NCI-H446 (cell line): ENCODE measurements at regions not wholly inside any gene's neighbourhood (a gene's known extent, or its start where the extent isn't known, plus 50 kb on each side); places are given as distances from the start of the nearest gene placed in this dataset.
A peak's percentile ranks its signal among the peaks of the same experiment; 100 is the strongest.
"Not testable (repeated sequence)": the region's sequence is repeated elsewhere in the genome, so short reads cannot be mapped to it uniquely, and the experiment has no call there.

ENCODE experiments used
- DNase-seq, 2 experiments: peaks; one replicate each; lab custom pipeline; 2025; lab: John Stamatoyannopoulos, UW

DNA sequence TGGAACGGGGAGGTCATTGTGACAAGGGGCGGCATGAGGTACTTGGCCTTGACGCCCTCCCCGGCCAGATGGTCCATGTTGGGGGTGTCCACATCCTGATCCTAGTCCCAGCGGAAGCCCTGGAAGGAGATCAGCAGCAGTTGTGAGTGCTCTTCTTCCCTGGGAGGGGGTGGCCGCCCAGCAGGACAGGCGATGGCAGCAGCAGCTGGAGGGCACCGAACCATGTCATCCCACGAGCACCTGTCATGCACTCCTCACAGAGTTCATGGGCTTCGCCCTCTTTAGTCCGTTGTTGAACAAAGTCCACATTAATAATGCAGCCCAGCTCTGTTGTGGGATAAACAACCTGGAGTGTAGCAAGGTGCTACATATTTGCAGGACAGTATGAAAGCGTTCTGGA is 130.7 kb downstream of the UNC93B1 start:
- not testable (repeated sequence) for DNase-seq

DNA sequence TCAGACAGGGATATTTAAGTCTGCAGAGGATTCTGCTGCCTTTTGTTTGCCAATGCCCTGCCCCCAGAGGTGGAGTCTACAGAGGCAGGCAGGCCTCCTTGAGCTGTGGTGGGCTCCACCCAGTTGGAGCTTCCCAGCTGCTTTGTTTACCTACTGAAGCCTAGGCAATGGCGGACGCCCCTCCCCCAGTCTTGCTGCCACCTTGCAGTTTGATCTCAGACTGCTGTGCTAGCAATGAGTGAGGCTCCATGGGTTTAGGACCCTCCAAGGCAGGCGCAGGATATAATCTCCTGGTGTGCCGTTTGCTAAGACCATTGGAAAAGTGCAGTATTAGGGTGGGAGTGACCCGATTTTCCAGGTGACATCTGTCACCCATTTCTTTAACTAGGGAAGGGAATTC is 132.7 kb downstream of the UNC93B1 start:
- not testable (repeated sequence) for DNase-seq

DNA sequence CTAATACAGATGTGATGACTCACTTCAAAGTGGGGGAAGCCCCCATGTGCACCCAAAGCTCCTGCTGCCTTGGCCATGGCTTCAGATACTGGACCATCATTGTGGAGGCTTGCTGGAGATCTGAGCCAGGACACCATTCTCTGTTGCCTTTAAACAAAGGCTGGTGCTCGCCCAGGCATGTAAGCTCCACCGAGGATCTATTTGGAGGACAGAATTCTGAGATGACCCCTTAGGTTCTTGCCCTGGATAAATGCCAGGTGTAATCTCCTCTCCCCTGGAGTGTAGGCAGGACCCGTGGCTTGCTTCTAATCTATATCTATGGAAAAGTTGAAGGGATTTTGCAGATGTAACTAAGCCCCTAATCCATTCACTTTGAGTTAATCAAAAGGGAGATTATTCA is 141.0 kb downstream of the UNC93B1 start:
- not testable (repeated sequence) for DNase-seq

DNA sequence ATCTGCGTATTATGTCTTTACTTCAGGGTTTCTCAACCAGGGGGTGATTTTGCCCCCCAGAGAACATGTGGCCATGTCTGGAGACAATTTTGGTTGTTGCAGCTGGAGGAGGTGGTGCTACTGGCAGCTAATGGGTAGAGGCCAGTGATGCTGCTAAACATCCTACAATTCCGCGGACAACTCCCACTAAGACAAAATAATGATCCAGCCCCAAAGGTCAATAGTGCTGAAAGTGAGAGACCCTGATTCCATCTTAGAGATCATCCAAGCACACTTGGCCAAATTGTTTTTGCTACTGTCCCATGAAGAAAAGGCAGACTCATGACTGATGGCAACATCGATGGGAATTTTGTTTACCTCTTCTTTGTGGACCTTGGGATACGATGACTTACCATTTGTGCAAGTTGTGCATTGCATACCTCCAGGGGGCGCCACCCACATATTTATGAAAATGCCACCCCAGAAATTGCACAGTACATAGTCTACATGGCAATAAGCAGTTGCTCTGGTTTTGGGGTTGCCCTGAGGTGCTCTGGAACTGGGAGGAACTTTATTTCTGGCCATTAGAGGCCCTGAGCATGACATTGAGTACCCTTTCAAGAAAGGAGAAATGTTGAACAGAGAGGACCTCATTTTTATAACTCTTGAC is 144.3 kb downstream of the UNC93B1 start:
- DNase-seq = not testable (repeated sequence)

DNA sequence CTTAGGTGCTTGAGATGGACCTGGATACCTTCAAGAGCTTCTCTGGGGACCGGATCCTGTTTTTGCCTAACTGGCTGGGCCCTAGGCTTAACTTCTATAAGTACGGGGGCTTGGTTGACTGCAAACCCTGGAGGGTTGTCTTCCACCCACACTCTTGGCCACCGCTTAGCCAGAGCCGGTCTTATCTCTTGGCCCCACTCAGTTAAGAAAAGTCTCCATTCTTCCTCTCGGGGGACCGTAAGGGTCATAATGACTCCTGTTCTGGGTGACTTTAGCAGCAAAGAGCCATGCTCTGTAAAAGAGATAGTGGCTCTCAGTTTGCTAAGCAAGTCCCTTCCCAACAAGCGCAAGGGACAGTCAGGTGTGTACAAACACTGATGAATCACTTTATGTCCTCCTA is 153.2 kb downstream of the UNC93B1 start:
- not testable (repeated sequence) for DNase-seq

DNA sequence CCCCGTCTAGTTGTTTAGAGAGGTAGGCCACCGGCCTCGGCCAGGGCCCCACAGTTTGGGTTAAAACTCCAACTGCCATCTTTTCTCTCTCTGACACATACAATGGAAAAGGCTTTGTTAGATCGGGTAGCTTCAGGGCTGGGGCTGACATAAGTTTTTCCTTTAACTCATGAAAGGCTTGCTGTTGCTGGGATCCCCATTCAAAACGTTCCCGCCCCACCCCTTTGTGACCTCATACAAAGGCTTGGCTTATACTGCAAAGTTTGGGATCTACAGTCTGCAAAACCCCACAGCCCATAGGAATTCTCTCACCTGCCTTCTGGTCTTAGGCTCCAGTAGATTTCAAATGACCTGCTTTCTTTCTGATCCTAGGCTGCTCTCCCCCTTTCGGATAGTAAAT is 154.1 kb downstream of the UNC93B1 start:
- DNase-seq = not testable (repeated sequence)

DNA sequence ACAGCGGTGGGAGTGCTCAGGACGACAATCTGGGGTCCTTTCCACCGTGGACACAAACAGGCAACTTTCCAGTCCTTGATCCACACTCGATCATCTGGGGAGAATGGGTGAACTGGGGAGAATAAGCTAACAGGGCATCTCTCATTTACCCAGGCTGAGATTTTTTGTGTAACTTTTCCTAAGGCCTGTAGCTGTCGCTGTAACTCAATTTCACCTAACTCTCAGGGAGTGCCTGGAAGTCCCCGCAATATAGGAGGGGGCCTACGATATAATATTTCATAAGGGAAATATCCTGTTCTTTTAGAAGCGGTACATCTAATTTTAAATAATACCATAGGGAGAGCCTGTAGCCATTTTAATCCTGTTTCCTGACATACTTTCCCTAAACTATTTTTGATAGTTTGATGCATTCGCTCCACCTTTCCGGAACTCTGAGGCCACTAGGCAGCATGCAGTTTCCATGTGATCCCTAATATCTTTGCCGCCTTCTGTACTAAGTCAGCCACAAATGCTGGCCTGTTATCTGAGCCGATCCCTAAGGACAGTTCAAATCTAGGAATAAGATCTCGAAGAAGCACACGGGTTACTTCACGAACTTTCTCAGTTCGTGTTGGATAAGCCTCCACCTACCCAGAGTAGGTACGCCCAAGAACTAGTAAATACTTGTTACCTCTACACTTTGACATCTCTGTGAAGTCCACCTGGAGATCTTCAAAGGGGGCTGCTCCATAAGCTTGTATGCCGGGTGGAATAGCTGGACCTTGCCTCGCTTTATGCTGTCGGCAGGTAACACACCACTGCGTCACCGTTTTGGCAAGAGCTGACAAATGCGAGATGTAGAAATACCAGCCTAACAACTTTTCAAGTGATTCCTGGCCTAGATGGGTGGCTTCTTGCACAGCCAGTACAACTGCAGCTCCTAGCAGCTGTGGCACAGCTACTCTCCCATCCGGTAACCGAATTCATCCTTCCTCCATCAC is 155.7 kb downstream of the UNC93B1 start:
- DNase-seq = not testable (repeated sequence)

DNA sequence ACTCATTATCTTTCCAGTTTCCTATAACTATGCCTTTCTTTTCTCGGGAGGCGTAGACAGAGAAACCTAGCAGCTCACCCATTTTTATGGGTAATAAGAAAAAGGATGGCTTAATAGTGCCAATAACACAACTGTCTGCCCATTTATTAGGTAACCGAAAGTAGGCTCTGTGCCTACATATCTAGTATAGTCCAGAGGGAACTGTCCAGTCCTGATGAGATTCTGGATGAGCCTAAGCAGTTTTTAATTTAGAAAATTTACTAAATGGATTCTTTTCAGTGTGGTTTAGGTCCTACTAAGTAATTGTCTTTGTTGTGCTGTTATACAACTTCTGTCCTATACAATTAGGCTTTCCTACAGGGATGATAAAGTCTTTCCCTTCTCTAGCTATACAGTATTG is 157.6 kb downstream of the UNC93B1 start:
- DNase-seq = not testable (repeated sequence)

DNA sequence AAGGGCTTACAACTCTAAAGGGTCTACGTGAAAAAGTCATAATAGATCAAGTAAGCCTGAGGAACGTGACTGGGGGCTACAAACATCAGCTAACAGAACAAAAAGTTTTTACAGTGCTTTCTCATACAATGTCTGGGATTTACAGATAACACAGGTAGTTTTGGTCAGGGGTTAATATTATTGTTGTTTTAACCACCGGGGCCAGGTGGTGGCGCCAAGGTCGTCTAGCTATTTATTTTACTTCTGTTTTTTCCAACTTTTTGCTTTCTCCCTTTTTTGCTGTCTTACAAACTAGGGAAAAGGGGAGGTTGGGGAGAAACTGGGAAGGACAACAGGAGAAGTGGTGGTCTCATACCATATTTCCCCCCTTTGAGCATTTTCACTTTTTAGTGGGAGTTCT is 158.6 kb downstream of the UNC93B1 start:
- not testable (repeated sequence) for DNase-seq

DNA sequence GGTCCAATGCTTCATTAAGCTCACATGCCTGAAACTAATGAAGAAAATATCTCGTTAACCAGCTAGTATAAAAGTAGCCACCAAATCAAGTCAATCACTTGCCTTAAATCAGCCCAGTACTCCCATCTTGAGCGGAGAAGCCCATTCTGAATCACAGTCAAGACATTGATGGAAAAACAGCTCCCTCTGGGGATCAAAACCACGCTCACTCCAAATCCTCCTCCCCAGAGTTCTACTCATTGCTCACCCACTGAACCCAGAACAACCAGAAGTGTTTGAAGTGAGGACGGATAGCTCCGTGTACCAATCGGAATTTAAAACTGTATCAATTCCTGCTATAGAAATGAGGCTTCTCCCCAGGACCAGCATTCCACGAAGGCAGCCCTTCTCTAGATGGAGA is 163.3 kb downstream of the UNC93B1 start:
- not testable (repeated sequence) for DNase-seq

DNA sequence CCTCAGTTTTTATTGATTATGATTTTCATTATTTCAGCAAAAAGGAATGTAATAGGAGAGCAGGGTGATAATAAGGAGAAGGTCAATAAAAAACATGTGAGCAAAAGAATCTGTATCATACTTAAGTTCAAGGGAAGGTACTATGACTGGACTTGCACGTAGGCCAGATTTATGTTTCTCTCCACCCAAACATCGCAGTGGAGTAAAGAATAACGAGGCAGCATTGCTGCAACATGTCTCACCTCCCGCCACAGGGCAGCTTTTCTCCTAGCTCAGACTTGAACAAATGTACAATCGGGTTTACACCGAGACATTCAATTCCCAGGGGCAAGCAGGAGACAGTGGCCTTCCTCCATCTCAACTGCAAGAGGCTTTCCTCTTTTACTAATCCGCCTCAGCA is 155.7 kb upstream of the ALDH3B2 start:
- not testable (repeated sequence) for DNase-seq

DNA sequence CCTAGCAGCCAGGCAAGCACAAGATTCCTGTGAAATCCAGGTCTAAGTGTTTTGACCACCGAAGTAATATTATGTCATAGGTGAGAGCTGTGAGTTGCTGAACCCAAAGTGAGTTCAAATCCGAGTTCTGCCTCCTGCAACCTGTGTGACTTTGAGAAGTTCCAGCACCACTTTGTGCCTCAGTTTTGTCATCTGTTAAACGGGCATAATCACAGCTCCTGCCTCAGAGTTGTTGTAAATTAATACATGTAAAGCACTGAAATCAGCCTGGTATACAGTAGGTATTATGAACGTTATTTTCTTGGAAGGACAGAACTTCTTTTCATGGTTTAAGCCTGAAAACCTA is 152.5 kb upstream of the ALDH3B2 start:
- not testable (repeated sequence) for DNase-seq

DNA sequence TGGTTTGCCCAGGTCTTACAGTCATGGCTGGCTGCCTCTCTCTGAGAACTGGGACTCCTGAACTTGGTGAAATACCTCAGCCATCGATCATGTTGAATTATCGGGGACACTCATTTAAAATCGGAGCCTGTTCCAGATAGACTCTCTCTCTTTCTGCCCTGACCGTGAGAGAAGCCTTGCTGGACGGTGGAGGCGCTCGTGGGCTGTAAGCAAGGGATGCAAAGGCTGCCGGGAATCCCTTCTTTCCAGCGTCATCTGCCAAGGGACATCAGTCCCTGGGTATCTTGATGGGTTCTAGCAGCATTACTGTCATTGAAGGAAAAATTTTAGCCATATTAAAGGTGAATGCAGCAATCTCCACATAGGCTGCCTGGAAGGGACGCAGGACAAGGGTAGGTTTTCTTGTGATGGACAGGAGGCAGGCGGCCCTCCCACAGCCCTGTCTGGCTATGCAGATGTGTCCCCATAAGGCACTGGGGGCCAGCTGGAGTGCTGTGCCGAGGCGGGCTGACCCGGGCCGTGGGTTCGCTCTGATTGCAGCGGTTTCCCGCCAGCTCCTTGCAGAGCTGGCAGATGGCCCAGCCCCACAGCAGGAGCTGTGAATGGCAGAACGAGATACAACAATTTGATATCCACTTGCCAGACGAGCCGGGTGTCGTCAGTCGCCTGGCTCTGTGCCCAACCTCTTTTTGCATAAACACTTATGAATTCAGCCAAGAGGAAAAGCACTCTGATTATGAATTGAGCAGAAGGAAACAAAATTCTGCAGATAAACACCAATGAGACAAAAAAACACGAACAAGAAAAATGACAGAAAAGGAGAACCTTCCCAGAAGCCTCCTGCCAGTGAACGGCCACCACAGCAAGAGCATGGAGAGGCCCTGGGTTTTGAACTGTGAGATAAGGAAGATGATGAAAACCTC is 151.9 kb upstream of the ALDH3B2 start:
- peak; percentile 38 to 80 for DNase-seq

DNA sequence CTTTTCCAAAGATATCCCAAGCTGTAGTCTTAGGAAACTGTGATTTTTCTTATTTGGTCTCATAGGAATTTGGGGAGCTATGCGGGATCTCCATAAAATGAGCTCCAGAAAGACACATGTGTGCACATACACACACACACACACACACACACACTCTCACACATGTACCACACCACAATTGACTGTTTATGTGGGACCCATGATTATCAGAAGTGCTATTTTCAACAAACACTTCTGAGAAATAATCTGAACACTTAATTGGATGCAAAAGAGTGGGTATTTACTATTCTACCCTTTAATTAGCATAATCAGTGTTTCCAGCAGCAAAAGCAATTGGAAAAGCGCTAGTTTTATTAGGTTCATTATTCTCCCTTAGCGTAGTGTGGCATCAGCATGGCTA is 150.4 kb upstream of the ALDH3B2 start:
- not testable (repeated sequence) for DNase-seq

DNA sequence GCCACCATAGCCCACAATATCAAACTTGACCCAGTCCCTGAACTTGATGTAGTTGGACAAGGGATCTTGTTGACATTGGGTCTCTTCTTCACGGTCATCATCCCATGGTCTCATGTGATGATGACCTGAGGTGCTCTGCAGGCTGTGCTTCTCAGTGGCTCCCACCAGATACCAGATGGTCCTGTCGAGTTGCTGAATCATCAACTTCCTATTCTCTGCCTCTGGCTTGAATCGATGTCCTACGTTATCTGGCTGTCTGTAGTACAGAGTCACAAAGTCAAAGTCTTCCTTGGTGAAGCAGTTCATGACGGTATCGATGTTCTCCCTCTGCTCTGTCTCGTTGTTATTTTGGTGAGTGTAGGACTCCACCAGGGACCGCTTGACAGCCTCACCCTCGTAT is 145.7 kb upstream of the ALDH3B2 start:
- DNase-seq = no peak

DNA sequence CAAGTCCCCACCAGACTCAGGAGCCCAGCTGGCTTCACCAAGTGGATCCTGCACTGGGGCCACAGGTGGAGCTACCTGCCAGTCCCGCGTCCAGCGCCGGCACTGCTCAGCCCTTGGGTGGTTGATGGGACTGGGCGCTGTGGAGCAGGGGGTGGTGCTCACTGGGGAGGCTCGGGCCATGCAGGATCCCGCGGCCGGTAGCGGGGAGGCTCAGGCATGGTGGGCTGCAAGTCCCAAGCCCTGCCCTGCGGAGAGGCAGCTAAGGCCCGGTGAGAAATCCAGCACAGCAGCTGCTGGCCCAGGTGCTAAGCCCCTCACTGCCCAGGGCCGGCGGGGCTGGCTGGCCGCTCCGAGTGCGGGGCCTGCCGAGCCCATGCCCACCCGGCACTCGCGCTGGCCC is 143.1 kb upstream of the ALDH3B2 start:
- DNase-seq = not testable (repeated sequence)

DNA sequence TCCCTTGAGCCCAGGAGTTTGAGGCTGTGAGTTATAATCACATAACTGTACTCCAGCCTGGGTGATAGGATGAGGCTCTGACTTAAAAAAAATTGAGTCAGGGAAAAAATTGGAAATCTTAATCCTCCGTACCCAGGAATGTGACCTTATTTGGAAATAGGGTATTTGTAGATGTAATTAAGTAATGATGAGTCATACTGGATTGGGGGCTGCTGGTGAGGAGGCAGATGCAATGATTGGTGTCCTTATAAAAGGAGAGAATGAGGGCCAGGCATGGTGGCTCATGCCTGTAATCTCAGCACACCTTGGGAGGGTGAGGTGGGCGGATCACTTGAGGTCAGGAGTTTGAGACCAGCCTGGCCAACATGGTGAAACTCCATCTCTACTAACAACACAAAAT is 134.9 kb upstream of the ALDH3B2 start:
- DNase-seq = not testable (repeated sequence)

DNA sequence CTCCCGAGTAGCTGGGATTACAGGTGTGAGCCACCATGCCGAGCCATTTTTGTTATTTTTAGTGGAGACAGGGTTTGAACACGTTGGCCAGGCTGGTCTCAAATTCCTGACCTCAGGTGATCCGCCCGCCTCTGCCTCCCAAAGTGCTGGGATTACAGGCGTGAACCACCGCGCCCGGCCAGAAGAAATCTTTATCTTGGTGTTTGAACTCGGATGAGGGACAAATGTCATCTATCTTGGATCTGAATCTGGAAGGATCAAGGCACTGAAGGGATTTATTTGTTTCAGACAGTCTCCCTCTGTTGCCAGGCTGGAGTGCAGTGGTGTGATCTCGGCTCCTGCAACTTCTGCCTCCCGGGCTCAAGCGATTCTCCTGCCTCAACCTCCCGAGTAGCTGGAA is 133.5 kb upstream of the ALDH3B2 start:
- DNase-seq = not testable (repeated sequence)

DNA sequence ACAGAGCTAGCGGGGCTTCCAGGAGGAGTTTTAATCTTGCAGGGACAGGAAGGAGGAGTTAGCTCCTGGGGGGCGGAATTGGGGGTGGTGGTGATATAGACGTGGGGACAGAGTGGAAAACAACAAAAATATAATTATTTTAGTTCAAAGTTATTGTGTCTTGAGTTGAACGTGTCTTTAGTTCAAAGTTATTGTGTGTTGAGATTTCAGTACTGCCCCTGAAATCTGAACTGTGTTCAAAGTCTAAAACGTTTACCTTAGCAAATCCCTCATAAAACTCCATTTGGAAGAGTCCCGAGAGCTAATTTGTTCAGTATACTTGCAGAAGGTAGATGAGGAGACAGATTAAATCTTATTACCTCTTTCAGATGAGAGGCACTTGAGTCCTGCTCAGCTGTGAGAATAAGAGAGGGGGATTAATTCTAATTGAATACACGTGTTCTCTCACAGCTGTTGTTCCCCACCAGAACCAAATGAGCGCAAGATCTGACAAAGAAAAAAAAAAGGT is 132.4 kb upstream of the ALDH3B2 start:
- not testable (repeated sequence) for DNase-seq

DNA sequence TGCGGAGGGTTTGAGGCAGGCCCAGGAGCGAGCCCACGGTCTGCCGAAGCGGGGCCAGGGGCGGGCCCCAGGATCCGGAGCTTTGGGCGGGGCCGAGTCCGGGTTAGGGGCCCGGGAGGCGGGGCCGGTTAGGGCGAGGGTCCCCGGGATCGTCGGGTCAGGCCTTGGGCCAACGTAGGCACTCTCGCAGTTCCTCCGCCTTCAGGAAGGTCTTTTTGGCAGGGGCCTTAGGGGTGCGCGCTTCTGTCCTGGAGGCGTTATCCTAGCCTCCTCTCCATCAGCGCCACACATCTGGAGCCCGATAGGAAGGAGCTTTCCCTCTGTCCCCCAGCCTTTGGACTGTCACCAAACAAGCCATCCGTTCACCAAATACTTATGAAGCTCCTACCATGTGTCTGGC is 131.8 kb upstream of the ALDH3B2 start:
- DNase-seq = peak in 1 of 2 experiments; percentile 50

DNA sequence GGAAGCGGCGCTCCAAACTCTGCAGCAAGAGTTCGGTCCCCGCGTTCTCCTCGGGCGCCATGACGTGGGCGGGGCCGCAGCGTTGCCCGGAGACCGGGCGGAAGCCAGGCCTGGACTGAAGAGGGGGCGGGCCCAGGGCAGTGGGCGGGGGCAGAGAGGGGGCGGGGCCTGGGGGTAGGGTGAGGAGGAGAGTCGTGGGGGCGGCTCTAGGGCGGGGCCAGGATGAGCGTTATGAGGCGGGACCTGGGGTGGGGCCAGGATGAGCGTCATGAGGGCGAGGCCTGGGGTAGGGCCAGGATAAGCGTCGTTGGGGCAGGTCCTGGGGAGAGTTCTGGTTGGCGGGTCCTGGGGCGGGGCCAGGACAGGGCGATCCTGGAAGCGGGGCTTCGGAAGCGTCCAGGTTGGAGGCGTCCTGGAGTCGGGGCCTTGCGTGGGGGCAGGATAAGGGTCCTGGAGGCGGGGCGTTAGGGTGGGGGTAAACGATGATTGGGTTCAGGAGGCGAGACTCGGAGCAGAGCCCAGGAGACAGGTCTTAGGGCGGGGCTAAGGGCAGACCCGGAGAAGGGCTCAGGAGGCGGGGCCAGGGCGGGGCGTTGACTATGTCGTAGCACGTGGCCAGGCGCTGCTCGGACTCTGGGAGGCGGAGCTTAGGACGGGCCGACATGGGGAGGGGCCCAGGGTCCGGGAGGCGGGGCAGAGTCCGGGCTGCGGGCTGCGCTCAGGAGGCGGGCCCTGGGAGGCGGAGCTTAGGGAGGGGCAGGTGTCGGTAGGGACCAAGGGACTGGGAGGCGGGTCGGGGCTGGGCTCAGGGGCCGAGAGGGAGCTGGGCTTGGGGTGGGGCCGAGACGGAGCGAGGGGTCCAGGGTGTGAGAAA is 131.1 kb upstream of the ALDH3B2 start:
- peak; percentile 98 to 99 for DNase-seq
